Astrocyte of the hippocampus (primary cell): ENCODE measurements at regions not wholly inside any gene's neighbourhood (a gene's known extent, or its start where the extent isn't known, plus 50 kb on each side); places are given as distances from the start of the nearest gene placed in this dataset.
"Not testable (repeated sequence)": the region's sequence is repeated elsewhere in the genome, so short reads cannot be mapped to it uniquely, and the experiment has no call there.

ENCODE experiments used
- DNase-seq: peaks from one replicate; pipeline ENCODE4 v3.0.0; 2011; ENCODE audit warnings: low read depth, low spot score

DNA sequence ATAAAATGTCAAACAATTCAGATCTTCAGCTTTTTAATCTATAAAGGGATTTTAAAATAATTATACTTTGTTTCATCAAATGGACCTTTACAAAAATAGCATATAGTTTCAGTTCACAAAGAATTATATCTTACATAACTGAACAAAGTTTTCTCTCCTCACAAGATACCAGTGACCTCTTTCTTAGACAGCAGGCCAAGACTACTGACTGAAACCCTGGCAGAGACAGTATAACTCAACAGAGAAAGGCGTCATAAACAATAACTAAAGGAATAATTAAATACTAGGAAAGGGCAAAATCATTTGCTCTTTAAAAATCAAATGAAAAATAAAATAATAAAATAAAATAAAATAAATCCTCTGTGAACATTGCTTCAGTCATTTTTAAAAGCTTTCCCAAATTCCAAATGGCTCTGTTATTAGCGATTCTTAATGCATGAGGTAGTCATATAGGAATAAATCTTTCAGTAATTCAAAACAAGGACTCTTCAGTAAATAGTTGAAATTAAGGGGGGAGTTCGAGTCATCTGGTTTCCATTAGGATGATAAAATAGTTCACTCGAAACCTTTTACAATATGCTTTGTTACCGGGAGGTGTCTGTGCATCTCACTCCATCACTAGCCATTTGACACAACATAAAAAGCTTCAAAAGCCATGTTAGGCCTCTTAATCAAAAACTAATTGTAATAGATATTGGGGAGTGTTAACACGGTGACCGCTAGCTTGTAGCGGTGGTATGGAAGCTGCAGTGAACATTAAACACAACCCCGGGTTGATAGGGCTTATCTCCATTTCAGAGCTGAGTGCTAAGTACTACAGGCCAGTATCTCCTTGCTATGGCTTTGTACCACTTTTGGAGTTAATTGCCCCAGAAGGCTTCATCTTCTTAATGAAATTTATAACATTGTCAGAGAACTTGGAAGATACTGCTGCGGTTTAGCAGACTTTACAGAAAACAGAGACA, 142.9 kb upstream of the NR2F2 start:
- no peak for DNase-seq

DNA sequence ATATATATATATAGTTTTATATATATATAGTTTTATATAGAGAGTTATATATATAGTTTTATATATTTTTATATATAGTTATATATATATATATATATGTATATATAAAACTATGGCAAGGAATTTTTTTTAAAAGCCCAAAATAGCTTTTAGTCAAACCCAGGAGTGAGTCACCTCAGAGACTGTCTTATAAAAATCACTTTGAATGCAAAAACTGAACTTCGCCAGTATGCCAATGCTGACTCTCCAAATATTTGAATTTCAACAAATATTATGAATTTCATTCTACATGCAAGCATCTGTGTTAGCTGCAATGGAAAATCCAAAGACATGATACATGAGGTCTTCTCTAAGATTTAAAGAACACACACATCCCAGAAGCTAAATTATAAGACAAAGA, 132.8 kb upstream of the NR2F2 start:
- no peak for DNase-seq

GRCh38 chr15:96199111-96199510, 131.4 kb upstream of the NR2F2 start:
- no peak for DNase-seq

DNA sequence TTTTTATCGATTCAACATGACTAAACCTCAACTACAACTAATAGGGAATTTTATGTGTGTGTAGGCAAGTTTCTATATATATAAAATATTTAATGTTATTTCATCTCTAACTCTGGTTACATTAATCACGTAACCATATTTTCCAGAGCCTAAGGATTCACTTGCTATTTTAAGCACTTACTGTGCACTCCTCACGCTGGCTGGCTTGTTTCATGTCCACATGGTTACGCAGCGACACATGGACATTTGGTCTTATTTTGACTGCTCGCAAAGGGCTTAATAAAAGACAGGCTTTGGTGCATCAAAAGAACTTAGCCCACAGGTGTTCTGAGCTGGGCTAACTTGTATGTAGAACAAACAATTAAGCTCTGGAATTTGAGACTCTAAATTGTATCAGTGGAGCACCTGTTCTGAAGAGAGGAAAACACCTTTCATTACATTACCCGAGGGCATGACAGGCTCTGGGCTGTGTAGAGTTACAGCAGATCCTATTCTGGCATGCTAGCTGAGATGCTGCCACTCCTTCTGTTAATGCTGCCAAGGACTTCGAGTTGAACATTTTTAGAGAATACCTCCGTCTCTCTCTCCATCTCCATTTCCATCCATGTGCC, 130.0 kb upstream of the NR2F2 start:
- no peak for DNase-seq

DNA sequence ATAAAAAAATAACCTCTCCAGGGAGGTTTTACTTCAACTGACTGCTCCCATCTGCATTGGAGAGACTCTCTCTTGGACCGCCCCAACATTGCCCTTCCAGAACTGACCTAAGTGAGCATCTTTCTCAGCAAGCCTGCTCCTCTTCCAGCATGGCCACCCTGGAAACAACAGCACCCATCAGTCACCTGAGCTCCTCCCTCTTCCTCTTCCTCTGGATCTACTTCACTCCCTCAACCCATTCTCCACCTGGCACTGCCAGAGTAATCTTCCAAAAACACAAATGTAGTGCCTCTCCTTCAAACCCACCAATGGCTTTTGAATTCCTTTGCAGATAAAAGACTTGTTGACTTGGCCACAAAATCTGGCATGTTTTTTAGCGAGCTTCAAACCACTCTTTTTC, 128.8 kb upstream of the NR2F2 start:
- no peak for DNase-seq

DNA sequence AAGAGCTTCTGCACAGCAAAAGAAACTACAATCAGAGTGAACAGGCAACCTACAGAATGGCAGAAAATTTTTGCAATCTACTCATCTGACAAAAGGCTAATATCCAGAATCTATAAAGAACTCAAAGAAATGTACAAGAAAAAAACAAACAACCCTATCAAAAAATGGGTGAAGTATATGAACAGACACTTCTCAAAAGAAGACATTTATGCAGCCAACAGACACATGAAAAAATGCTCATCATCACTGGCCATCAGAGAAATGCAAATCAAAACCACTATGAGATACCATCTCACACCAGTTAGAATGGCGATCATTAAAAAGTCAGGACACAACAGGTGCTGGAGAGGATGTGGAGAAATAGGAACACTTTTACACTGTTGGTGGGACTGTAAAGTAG, 124.9 kb upstream of the NR2F2 start:
- not testable (repeated sequence) for DNase-seq

DNA sequence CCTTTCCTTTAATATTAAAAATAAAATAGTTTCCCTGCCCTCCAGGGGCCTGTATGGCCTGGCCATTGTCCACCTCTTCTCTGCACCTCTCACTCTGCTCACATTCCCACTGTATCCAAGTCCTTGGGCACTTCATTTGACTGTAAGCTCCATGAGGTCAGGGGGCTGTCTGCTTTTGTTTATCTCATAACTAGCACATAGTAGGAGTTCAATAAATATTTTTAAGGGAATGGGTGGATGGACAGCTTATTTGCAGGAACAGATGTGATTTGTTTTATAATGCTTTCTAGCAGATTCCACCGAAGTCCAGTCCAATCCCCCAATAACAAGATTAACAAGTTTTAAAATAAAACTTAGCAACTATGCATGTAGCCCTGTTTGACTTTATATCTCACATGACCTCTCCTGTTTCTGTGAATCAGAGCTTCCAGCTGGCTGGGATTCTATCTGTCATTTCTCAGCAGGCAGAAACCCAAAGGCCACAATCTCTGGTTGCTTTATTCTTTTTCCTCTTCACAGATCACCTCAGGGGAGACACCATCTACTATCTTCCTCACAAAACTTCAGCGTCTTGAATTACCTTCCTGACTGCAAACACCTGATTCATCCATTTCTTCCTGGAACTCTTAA, 123.0 kb upstream of the NR2F2 start:
- DNase-seq = no peak

DNA sequence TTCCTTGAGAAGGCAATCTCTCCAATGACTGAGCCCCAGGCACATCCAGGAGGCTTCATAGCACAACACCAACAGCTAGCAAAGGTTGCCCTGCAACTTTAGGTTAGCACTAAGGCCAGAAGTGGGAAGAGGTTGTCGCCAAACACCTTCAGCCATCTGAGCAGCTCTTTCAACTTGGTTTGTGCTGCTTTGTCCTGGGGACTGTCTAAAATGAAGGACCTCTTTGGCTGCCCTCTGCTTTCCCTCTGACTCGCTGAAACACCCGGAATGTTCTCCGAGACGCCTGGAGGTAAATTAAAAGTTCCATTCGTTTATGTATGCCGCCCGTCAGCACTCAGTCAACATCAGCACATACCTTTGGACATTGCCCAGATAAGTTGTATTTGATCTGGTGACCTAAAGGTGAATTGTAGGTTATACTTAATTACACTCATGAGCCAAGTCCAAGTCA, 121.2 kb upstream of the NR2F2 start:
- DNase-seq = no peak

- no peak for DNase-seq
Measured at GRCh38 chr15:96213045-96213444, 117.5 kb upstream of the NR2F2 start.

GRCh38 chr15:96213896-96214295, 116.6 kb upstream of the NR2F2 start:
- no peak for DNase-seq

DNA sequence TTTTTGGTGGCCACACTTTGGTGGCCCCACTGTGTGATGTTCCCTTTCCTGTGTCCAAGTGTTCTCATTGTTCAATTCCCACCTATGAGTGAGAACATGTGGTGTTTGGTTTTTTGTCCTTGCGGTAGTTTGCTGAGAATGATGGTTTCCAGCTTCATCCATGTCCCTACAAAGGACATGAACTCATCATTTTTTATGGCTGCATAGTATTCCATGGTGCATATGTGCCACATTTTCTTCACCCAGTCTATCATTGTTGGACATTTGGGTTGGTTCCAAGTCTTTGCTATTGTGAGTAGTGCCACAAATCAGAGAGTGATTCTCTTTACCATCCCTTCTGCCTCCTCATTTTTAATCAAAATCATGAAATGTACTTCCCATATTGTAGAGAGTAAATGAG, 114.0 kb upstream of the NR2F2 start:
- not testable (repeated sequence) for DNase-seq

DNA sequence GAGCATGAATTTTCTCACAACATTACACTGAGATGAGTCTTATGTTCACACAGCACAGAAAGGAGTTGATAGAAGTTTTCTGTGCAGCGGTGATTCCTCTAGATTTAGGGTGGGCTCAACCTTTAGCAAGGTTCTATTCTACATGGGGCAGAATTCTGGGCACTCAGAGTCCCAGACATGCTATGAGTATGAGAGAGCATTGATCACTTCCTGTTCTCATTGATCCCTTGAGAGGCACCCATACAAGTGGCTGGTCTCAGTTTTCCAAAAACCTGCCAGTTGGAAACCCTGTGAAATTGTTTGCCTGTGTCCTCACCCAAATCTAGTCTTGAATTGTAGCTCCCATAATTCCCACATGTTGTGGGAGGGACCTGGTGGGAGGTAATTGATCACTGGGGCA, 112.5 kb upstream of the NR2F2 start:
- DNase-seq = no peak

- DNase-seq = no peak
Measured at GRCh38 chr15:96218623-96219455, 111.7 kb upstream of the NR2F2 start.

- no peak for DNase-seq
Measured at GRCh38 chr15:96219681-96220080, 110.8 kb upstream of the NR2F2 start.

GRCh38 chr15:96220657-96221056, 109.8 kb upstream of the NR2F2 start:
- DNase-seq = no peak

DNA sequence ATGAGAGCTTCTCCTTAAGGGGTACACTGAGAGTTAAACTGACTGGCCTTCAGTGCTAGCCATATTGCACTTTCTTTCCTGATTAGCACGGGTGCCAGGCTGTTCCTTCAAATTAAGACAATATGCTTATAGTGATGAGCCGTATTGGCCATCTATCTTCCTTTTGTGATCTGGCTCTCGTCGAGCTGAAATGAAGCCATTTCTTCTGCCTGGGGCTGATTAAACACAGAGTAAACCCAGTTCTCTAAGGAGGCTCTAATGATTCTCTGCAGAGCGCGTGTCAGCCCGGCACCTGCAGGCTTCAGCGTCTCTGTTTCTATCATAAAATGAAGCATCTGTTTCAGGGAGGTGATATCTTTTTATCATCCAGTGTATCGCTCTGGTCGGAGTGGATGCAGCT, 107.5 kb upstream of the NR2F2 start:
- no peak for DNase-seq

DNA sequence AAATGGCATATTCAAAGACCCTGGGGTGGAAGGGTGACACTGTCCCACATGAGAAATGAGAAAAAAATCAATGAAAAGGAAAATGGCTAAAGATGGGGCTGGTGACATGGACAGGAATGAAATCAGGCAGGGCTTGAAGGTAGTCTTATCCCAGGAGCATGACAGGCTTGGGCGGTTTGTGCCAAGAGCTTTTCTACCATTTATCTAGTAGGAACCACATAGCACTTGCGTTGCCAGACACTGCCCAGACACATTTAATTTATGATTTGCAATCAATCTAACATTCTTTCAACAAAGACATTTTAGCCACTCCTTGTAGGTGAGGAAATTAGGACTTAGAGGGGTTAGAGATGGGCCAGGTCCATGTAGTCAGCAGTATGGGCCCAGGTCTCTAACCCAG, 106.6 kb upstream of the NR2F2 start:
- no peak for DNase-seq

DNA sequence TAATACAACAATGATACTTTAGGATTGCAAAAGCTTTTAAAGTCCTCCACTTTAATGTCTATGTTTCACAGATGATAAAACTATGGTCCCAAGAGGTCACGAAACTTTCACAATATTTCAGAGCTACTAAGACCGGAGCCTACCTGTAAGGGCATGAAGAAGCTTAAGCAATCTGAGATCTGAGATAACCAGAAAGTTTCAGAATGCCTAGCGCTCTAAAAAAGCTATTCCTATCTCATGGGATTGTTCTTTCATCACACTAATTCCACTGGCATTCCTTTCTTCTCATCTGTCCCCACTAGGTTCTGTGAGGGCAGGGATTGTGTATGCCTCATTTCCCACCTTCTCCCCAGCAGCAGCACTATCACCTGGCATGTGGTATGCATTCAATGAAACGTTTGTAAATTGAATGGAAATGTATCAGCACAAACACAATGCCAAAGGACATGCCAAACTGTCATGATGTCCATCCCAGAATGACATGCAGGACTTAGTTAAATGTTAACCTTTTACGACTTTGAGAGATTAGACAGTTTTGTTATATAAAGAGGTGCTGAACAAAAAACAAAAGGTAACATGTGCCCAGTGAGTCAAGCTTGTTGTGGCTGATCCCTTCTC, 104.7 kb upstream of the NR2F2 start:
- DNase-seq = no peak

DNA sequence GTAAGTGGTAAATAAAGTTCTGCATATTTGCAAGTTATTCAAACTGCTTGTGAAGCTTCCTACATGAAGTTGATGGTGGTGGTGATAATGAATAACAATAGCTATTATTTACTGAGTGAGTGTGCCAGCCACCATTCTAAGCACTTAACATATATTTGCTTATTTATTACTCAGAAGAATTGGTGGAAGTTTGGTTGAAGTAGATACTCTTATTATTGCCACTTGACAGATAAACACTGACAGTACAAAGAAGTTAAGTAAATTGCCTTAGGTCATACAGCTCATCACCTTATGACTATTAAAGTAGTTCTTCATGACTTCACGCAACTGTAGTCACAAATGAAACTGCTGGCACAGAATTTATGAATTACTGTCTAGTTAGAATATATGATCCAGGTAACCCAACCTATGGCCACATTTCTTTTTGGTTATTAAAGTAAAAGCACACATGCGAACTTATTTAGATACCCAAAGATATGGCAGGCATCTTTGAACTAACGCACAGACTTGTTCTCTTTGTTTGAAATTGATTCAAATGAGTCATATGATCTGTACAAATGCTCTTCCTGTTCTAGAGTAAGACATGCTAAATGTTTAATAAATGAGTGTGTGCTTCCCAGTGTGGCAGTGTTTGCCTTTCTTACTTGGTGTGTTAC, 99.8 kb upstream of the NR2F2 start:
- no peak for DNase-seq

GRCh38 chr15:96232335-96232734, 98.2 kb upstream of the NR2F2 start:
- DNase-seq = no peak
